Caco-2 (cell line): ENCODE measurements at regions not wholly inside any gene's neighbourhood (a gene's known extent, or its start where the extent isn't known, plus 50 kb on each side); places are given as distances from the start of the nearest gene placed in this dataset.

Source experiments
- BruUV-seq: library from RNA; stranded (reverse); fragments of 400-500 nt; replicated peaks from 2 replicates; lab custom pipeline; 2021; lab: Mats Ljungman, UMichigan
- CTCF ChIA-PET: fragments of 300-600 bp; sonication (Branson Sonifier 250); formaldehyde crosslinking; loops from one replicate; lab custom pipeline; 2022; ENCODE audit warnings: antibody characterized with exemption; lab: Charles Lee
- POLR2A ChIA-PET: fragments of 300-600 bp; sonication (Branson Sonifier 250); formaldehyde crosslinking; loops from one replicate; lab custom pipeline; 2022; ENCODE audit warnings: antibody characterized with exemption; lab: Charles Lee
- DNase-seq, 2 experiments: peaks; one replicate each; pipeline versions ENCODE4 v3.0.0 to v3.0.0-alpha.2; 2020 to 2022
- H3K27me3 ChIP-seq: replicated peaks from 2 replicates; pipeline ENCODE4 v1.6.0; 2011; ENCODE audit warnings: low read length; ENCODE audit not compliant: control insufficient read depth, insufficient read depth
- H3K36me3 ChIP-seq: 2 replicates; pipeline ENCODE4 v1.5.1; 2011; ENCODE audit warnings: low read length; ENCODE audit not compliant: control insufficient read depth, insufficient read depth
- H3K4me1 ChIP-seq: fragments of 250-450 bp; sonication (Bioruptor Pico); 2 replicates; pipeline ENCODE4 v1.5.1; 2020; ENCODE audit warnings: mild to moderate bottlenecking
- H3K4me3 ChIP-seq: 2 replicates; pipeline ENCODE4 v1.5.1; 2011; ENCODE audit warnings: low read depth, mild to moderate bottlenecking, control low read depth, low read length
- H3K9me3 ChIP-seq: fragments of 250-450 bp; sonication (Bioruptor Pico); 2 replicates; pipeline ENCODE4 v1.5.1; 2020; ENCODE audit warnings: mild to moderate bottlenecking, moderate library complexity
- H3K27ac Mint-ChIP-seq: one replicate; pipeline ENCODE4 v1.8.0; 2022; ENCODE audit warnings: mixed read lengths; ENCODE audit not compliant: unreplicated experiment
- H3K27me3 Mint-ChIP-seq: one replicate; pipeline ENCODE4 v1.8.0; 2022; ENCODE audit warnings: mixed read lengths; ENCODE audit not compliant: insufficient read depth, unreplicated experiment
- H3K36me3 Mint-ChIP-seq: one replicate; pipeline ENCODE4 v1.8.0; 2022; ENCODE audit warnings: mild to moderate bottlenecking, mixed read lengths; ENCODE audit not compliant: insufficient read depth, unreplicated experiment
- H3K4me1 Mint-ChIP-seq: one replicate; pipeline ENCODE4 v1.8.0; 2022; ENCODE audit warnings: low read depth, mixed read lengths; ENCODE audit not compliant: unreplicated experiment
- H3K4me3 Mint-ChIP-seq: one replicate; pipeline ENCODE4 v1.8.0; 2022; ENCODE audit warnings: mild to moderate bottlenecking, moderate library complexity, mixed read lengths; ENCODE audit not compliant: unreplicated experiment
- H3K9me3 Mint-ChIP-seq: one replicate; pipeline ENCODE4 v1.8.0; 2022; ENCODE audit warnings: mixed read lengths; ENCODE audit not compliant: unreplicated experiment
- intact Hi-C: fragments of 100-400 bp; cut with micrococcal nuclease; formaldehyde crosslinking; loops from one replicate; pipeline ENCODE4 v1.10.0; 2022; ENCODE audit not compliant: unreplicated experiment
- TF ChIP-seq, protein P1 (sequence below), 2 experiments: fragments of 200-600 bp in 1 of 2; IDR thresholded peaks; 1 replicate in 1 of 2; 2 replicates in 1 of 2; pipeline versions ENCODE4 v1.5.1 to v1.8.0; 2011 to 2022; ENCODE audit warnings: antibody characterized with exemption in 1 of 2, control low read depth in 1 of 2, inconsistent platforms in 1 of 2, low read depth in 1 of 2, low read length in 1 of 2, mild to moderate bottlenecking in 1 of 2, moderate library complexity in 1 of 2; ENCODE audit not compliant: insufficient read depth in 1 of 2, severe bottlenecking in 1 of 2, unreplicated experiment in 1 of 2

GRCh38 chr2:72000110-72000509 lies 147.6 kb downstream of the CYP26B1 start:
- H3K4me1 Mint-ChIP-seq: peaks cover 8% of the 10 kb centered on the region
- no peak overlapping the region for H3K4me3 Mint-ChIP-seq
- TF ChIP-seq, protein P1, sequence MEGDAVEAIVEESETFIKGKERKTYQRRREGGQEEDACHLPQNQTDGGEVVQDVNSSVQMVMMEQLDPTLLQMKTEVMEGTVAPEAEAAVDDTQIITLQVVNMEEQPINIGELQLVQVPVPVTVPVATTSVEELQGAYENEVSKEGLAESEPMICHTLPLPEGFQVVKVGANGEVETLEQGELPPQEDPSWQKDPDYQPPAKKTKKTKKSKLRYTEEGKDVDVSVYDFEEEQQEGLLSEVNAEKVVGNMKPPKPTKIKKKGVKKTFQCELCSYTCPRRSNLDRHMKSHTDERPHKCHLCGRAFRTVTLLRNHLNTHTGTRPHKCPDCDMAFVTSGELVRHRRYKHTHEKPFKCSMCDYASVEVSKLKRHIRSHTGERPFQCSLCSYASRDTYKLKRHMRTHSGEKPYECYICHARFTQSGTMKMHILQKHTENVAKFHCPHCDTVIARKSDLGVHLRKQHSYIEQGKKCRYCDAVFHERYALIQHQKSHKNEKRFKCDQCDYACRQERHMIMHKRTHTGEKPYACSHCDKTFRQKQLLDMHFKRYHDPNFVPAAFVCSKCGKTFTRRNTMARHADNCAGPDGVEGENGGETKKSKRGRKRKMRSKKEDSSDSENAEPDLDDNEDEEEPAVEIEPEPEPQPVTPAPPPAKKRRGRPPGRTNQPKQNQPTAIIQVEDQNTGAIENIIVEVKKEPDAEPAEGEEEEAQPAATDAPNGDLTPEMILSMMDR (IDR thresholded peaks at IDR 0.05; ENCODE audit: insufficient read depth in 1 of 2, low read depth in 1 of 2, low read length in 1 of 2, severe bottlenecking in 1 of 2, unreplicated experiment in 1 of 2): no peak
- Histone ChIP-seq H3K27me3 (no peaks in the 10 kb centered on the region), H3K4me3 (no peak overlapping the region), H3K9me3 (no peaks in the 10 kb centered on the region), H3K36me3 (no peaks in the 10 kb centered on the region), H3K4me1 (no peaks in the 10 kb centered on the region)
- no peaks in the 10 kb centered on the region for H3K9me3 Mint-ChIP-seq
- no TSS peak for BruUV-seq
- ChIA-PET POLR2A (no interaction called here), CTCF (no interaction called here)
- H3K27ac Mint-ChIP-seq: no peak overlapping the region
- H3K27me3 Mint-ChIP-seq: no peaks in the 10 kb centered on the region
- intact Hi-C loops: no loop called here
- DNase-seq: no peak
- H3K36me3 Mint-ChIP-seq: no peaks in the 10 kb centered on the region

GRCh38 chr2:71999580-71999979 lies 148.1 kb downstream of the CYP26B1 start:
- H3K27me3 Mint-ChIP-seq: no peaks in the 10 kb centered on the region
- ChIA-PET CTCF (no interaction called here), POLR2A (no interaction called here)
- Histone ChIP-seq H3K9me3 (no peaks in the 10 kb centered on the region), H3K27me3 (no peaks in the 10 kb centered on the region), H3K36me3 (no peaks in the 10 kb centered on the region), H3K4me1 (no peaks in the 10 kb centered on the region), H3K4me3 (no peak overlapping the region)
- DNase-seq: no peak
- intact Hi-C loops: loop anchor here (5.0 to 10.0 kb wide), 2 partner anchors 195 to 452 kb away; no protein-coding TSS in a partner anchor
- H3K9me3 Mint-ChIP-seq: no peaks in the 10 kb centered on the region
- H3K4me3 Mint-ChIP-seq: no peak overlapping the region
- no TSS peak for BruUV-seq
- no peak overlapping the region for H3K27ac Mint-ChIP-seq
- TF ChIP-seq, protein P1 (IDR thresholded peaks at IDR 0.05; ENCODE audit: insufficient read depth in 1 of 2, low read depth in 1 of 2, low read length in 1 of 2, severe bottlenecking in 1 of 2, unreplicated experiment in 1 of 2): no peak
- H3K4me1 Mint-ChIP-seq: peaks cover 8% of the 10 kb centered on the region
- no peaks in the 10 kb centered on the region for H3K36me3 Mint-ChIP-seq

- BruUV-seq: no TSS peak
- H3K9me3 ChIP-seq: no peaks in the 10 kb centered on the region
- ChIA-PET CTCF (no interaction called here), POLR2A (no interaction called here)
- peaks cover 5% of the 10 kb centered on the region for H3K4me1 Mint-ChIP-seq
- no peaks in the 10 kb centered on the region for H3K36me3 Mint-ChIP-seq
- no peaks in the 10 kb centered on the region for H3K36me3 ChIP-seq
- no peaks in the 10 kb centered on the region for H3K27me3 ChIP-seq
- H3K9me3 Mint-ChIP-seq: no peaks in the 10 kb centered on the region
- H3K4me3 Mint-ChIP-seq: no peak overlapping the region
- H3K4me3 ChIP-seq: no peak overlapping the region
- no peak for DNase-seq
- intact Hi-C loops: loop anchor here (5.0 to 10.0 kb wide), 2 partner anchors 193 to 451 kb away; no protein-coding TSS in a partner anchor
- TF ChIP-seq, protein P1 (IDR thresholded peaks at IDR 0.05; ENCODE audit: insufficient read depth in 1 of 2, low read depth in 1 of 2, low read length in 1 of 2, severe bottlenecking in 1 of 2, unreplicated experiment in 1 of 2): no peak
- H3K27me3 Mint-ChIP-seq: no peaks in the 10 kb centered on the region
- no peak overlapping the region for H3K27ac Mint-ChIP-seq
- no peaks in the 10 kb centered on the region for H3K4me1 ChIP-seq
These were observed 149.8 kb downstream of the CYP26B1 start for GRCh38 chr2:71997843-71998242.
